Upper lobe of right lung (tissue), 1 donor: ENCODE measurements at regions not wholly inside any gene's neighbourhood (a gene's known extent, or its start where the extent isn't known, plus 50 kb on each side); places are given as distances from the start of the nearest gene placed in this dataset.

ENCODE experiments used
- ATAC-seq: fragments of 200-7000 bp; cut with Tn5 transposase; one replicate; pipeline ENCODE4 v1.9.1; 2020; ENCODE audit warnings: mild to moderate bottlenecking, moderate library complexity
- DNase-seq: peaks from one replicate; pipeline ENCODE4 v3.0.0-alpha.2; 2020
- H3K27ac ChIP-seq: fragments of 200-600 bp; one replicate; pipeline ENCODE4 v1.8.0; 2022
- H3K27me3 ChIP-seq: fragments of 200-600 bp; one replicate; pipeline ENCODE4 v1.8.0; 2022; ENCODE audit warnings: mild to moderate bottlenecking
- H3K36me3 ChIP-seq: fragments of 200-600 bp; one replicate; pipeline ENCODE4 v1.8.0; 2022
- H3K4me1 ChIP-seq: fragments of 200-600 bp; one replicate; pipeline ENCODE4 v1.8.0; 2022
- H3K4me3 ChIP-seq: fragments of 200-600 bp; one replicate; pipeline ENCODE4 v1.8.0; 2022; ENCODE audit warnings: mild to moderate bottlenecking
- H3K9me3 ChIP-seq: fragments of 200-600 bp; one replicate; pipeline ENCODE4 v1.8.0; 2022
- intact Hi-C: fragments of 100-400 bp; cut with DNase I; formaldehyde crosslinking; loops from one replicate; pipeline ENCODE4 v1.11.0; 2022
- TF ChIP-seq, protein P1 (sequence below): fragments of 200-600 bp; IDR thresholded peaks from one replicate; pipeline ENCODE4 v1.8.0; 2022; ENCODE audit warnings: antibody characterized with exemption
- donor health status: DM: no; HTN: yes; CAD: no; lungs with severe emphysema.

DNA sequence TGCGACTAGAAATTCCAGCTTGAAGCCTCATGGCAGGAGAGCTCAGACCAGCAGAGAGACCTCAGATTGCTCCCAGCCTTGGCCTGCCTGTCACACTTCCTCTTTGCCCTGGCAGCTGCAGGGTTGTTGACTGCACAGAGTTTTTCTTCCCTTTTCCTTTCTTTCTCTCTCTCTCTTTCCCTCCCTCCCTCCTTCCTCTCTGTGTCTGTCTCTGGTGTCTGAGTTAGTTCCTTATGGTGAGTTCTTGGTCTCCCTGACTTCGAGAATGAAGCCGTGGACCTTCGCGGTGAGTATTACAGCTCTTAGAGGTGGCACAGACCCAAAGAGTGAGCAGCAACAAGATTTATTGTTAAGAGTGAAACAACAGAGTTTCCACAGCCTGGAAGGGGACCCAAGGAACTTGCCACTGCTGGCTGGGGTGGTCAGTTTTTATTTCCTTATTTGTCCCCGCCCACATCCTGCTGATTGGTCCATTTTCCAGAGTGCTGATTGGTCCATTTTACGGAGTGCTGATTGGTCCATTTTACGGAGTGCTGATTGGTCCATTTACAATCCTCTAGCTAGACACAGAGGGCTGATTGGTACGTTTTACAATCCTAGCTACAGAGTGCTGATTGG lies 266.3 kb downstream of the RPS24 start:
- Histone ChIP-seq H3K36me3 (no peaks in the 10 kb centered on the region), H3K9me3 (no peaks in the 10 kb centered on the region), H3K4me3 (no peak overlapping the region), H3K27me3 (no peaks in the 10 kb centered on the region), H3K4me1 (peaks cover 12% of the 10 kb centered on the region), H3K27ac (peak overlapping the region; percentile 60)
- intact Hi-C loops: loop anchor here (5.0 kb wide), 1 partner anchor 722 kb away; no protein-coding TSS in a partner anchor
- DNase-seq (peak; percentile 58), ATAC-seq (peak; percentile 18)
- TF ChIP-seq, protein P1, sequence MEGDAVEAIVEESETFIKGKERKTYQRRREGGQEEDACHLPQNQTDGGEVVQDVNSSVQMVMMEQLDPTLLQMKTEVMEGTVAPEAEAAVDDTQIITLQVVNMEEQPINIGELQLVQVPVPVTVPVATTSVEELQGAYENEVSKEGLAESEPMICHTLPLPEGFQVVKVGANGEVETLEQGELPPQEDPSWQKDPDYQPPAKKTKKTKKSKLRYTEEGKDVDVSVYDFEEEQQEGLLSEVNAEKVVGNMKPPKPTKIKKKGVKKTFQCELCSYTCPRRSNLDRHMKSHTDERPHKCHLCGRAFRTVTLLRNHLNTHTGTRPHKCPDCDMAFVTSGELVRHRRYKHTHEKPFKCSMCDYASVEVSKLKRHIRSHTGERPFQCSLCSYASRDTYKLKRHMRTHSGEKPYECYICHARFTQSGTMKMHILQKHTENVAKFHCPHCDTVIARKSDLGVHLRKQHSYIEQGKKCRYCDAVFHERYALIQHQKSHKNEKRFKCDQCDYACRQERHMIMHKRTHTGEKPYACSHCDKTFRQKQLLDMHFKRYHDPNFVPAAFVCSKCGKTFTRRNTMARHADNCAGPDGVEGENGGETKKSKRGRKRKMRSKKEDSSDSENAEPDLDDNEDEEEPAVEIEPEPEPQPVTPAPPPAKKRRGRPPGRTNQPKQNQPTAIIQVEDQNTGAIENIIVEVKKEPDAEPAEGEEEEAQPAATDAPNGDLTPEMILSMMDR: no peak

- Histone ChIP-seq H3K4me1 (peaks cover 12% of the 10 kb centered on the region), H3K27ac (no peak overlapping the region), H3K27me3 (no peaks in the 10 kb centered on the region), H3K4me3 (no peak overlapping the region), H3K36me3 (no peaks in the 10 kb centered on the region), H3K9me3 (no peaks in the 10 kb centered on the region)
- no peak for ATAC-seq
- peak; percentile 38 for DNase-seq
- TF ChIP-seq, protein P1: no peak
- intact Hi-C loops: loop anchor here (5.0 kb wide), 1 partner anchor 722 kb away; no protein-coding TSS in a partner anchor
These were observed 266.9 kb downstream of the RPS24 start for GRCh38 chr10:78300526-78300925.

- Histone ChIP-seq H3K36me3 (no peaks in the 10 kb centered on the region), H3K27me3 (no peaks in the 10 kb centered on the region), H3K9me3 (no peaks in the 10 kb centered on the region), H3K27ac (no peak overlapping the region), H3K4me1 (peaks cover 12% of the 10 kb centered on the region), H3K4me3 (no peak overlapping the region)
- TF ChIP-seq, protein P1: no peak
- DNase-seq (peak; percentile 50), ATAC-seq (no peak)
- intact Hi-C loops: loop anchor here (5.0 kb wide), 1 partner anchor 721 kb away; no protein-coding TSS in a partner anchor
These were observed 267.8 kb downstream of the RPS24 start for GRCh38 chr10:78301481-78301880.

GRCh38 chr10:78301891-78302738 lies 268.5 kb downstream of the RPS24 start:
- H3K9me3 ChIP-seq: no peaks in the 10 kb centered on the region
- TF ChIP-seq, protein P1: no peak
- intact Hi-C loops: loop anchor here (5.0 kb wide), 1 partner anchor 720 kb away; no protein-coding TSS in a partner anchor
- peak overlapping the region; percentile 60 for H3K4me3 ChIP-seq
- no peaks in the 10 kb centered on the region for H3K27me3 ChIP-seq
- no peaks in the 10 kb centered on the region for H3K36me3 ChIP-seq
- DNase-seq: no peak
- H3K27ac ChIP-seq: peak overlapping the region; percentile 83
- no peak for ATAC-seq
- peaks cover 12% of the 10 kb centered on the region for H3K4me1 ChIP-seq

- Histone ChIP-seq H3K36me3 (no peaks in the 10 kb centered on the region), H3K27me3 (no peaks in the 10 kb centered on the region), H3K4me1 (peaks cover 12% of the 10 kb centered on the region), H3K27ac (peak overlapping the region; percentile 83), H3K4me3 (peak overlapping the region; percentile 60), H3K9me3 (no peaks in the 10 kb centered on the region)
- TF ChIP-seq, protein P1: no peak
- no peak for DNase-seq
- intact Hi-C loops: loop anchor here (5.0 kb wide), 1 partner anchor 720 kb away; no protein-coding TSS in a partner anchor
- no peak for ATAC-seq
These were observed 269.0 kb downstream of the RPS24 start for GRCh38 chr10:78302739-78302988.
